Activated naive CD4-positive, alpha-beta T cell treated with anti-CD3 and anti-CD28 coated beads, Interleukin-2, amount 50 U/mL, for 24 hours (primary cell): ENCODE measurements at regions not wholly inside any gene's neighbourhood (a gene's known extent, or its start where the extent isn't known, plus 50 kb on each side); places are given as distances from the start of the nearest gene placed in this dataset.

Experiments
- H3K27ac Mint-ChIP-seq: one replicate; pipeline ENCODE4 v1.8.0; 2021; ENCODE audit warnings: mild to moderate bottlenecking, mixed read lengths
- H3K27me3 Mint-ChIP-seq: one replicate; pipeline ENCODE4 v1.8.0; 2021; ENCODE audit warnings: mixed read lengths
- H3K36me3 Mint-ChIP-seq: one replicate; pipeline ENCODE4 v1.8.0; 2021; ENCODE audit warnings: mixed read lengths
- H3K4me1 Mint-ChIP-seq: one replicate; pipeline ENCODE4 v1.8.0; 2021; ENCODE audit warnings: mixed read lengths
- H3K4me3 Mint-ChIP-seq: one replicate; pipeline ENCODE4 v1.8.0; 2021; ENCODE audit warnings: mild to moderate bottlenecking, mixed read lengths
- H3K9me3 Mint-ChIP-seq: one replicate; pipeline ENCODE4 v1.8.0; 2021; ENCODE audit warnings: mixed read lengths

DNA sequence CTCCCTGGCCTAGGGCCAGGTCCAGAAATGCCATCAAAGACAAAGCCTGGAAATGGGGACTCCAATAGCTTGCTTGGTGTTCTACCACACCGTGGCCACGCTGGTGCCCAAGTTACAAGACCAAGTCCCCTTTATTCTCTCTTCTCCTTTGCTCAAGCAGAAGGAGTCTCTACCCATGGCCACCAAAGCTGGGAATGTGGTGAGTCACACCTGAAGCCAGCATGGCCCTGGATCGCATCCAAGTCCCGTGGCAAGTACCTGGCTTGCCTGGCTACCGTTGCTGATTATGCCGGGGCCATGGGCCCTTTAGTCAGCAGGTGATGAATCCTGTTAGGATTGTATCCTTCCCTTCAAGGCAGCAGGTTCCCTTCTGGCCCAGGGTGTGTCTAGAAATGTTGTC is 260.0 kb downstream of the HAPSTR1 start:
- Mint-ChIP-seq H3K27ac (no peak overlapping the region), H3K36me3 (peaks cover 2% of the 10 kb centered on the region), H3K4me1 (no peaks in the 10 kb centered on the region), H3K27me3 (no peaks in the 10 kb centered on the region), H3K9me3 (peaks cover 11% of the 10 kb centered on the region), H3K4me3 (no peak overlapping the region)

DNA sequence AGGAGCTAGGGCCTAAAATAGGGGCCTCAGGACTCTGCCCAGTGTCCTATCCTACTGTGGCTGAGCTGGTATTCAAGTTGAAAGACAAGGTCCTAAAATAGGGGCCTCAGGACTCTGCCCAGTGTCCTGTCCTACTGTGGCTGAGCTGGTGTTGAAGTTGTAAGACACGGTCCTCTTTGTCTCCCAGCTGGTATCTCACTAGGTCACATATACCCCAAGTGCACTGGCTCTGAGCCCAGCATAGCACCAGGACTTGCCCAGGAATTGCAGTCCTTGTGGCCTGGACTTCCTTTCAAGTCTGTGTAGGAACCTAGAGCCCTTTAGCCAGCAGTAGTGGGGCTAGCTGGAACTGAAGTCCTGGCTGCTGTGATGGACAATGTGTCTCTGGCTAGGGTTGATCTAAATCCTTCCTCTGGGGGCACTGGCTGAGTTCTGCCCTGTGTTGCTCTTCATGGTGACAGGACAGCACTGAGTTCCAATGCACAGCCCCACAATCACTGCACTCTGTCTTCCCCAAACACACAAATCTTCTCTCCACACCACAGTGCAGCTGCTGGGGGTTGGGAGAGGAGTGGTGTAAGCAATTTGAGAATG is 260.5 kb downstream of the HAPSTR1 start:
- Mint-ChIP-seq H3K9me3 (peaks cover 14% of the 10 kb centered on the region), H3K36me3 (peaks cover 2% of the 10 kb centered on the region), H3K27me3 (no peaks in the 10 kb centered on the region), H3K27ac (no peak overlapping the region), H3K4me3 (no peak overlapping the region), H3K4me1 (no peaks in the 10 kb centered on the region)

DNA sequence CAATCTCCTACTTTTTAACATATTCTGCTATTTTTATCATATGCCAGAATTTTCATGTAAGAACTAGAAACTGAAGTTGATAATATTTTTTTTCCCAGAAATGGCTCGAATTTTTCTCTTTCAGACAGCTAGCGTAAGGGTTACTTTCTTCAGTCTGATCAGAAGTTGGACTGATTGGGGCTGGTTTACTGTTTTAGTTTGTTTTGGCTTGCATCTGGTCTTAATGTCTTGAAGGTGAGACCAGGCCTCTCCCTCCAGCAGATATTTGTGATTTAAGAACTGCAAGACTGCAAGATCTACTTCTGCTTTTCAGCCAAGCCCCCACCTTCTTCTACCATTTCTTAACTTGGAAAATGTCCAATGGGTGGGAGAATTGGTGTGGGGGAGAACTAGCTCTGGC is 266.4 kb downstream of the HAPSTR1 start:
- H3K27me3 Mint-ChIP-seq: no peaks in the 10 kb centered on the region
- H3K9me3 Mint-ChIP-seq: peaks cover 27% of the 10 kb centered on the region
- no peak overlapping the region for H3K4me3 Mint-ChIP-seq
- no peak overlapping the region for H3K27ac Mint-ChIP-seq
- no peaks in the 10 kb centered on the region for H3K4me1 Mint-ChIP-seq
- H3K36me3 Mint-ChIP-seq: no peaks in the 10 kb centered on the region

DNA sequence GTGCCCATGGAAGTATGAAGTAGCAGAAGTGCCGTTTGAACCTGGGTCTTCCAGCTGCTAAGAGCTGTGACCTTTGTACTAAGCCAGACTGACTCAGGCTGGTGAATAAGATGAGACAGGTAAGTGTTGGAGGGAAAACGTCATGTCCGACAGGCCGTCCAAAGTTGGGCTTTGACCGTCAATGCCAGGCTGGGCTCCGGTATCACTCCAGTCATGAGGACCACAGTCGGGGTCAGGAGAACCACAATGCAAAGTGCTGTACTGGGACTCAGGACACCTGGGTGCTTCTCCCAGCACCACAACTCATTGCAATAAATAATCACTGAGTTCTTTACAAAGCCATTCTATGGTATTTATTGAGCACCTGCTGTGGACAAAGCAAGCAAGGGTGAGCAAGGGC is 268.6 kb downstream of the HAPSTR1 start:
- Mint-ChIP-seq H3K36me3 (no peaks in the 10 kb centered on the region), H3K27ac (no peak overlapping the region), H3K4me1 (no peaks in the 10 kb centered on the region), H3K9me3 (peaks cover 26% of the 10 kb centered on the region), H3K4me3 (no peak overlapping the region), H3K27me3 (no peaks in the 10 kb centered on the region)

DNA sequence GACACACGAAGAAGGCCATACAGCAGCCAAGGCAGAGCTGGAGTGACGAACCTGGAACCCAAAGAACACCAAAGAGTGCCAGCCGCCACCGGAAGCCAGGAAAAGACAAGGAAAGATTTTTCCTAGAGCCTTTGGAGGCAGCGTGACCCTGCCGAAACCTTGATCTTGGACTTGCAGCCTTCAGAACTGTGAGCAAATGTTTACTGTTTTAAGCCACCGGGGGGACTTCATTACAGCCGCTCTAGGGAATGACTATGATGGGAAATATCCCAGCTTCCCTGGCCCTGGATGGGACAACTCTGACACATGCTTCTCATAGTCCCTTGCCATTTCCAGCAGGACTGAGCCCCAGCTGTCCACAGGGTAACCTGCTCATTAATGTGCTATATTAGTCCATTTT is 270.6 kb downstream of the HAPSTR1 start:
- Mint-ChIP-seq H3K36me3 (no peaks in the 10 kb centered on the region), H3K27ac (no peak overlapping the region), H3K9me3 (peaks cover 11% of the 10 kb centered on the region), H3K4me3 (no peak overlapping the region), H3K4me1 (no peaks in the 10 kb centered on the region), H3K27me3 (no peaks in the 10 kb centered on the region)

DNA sequence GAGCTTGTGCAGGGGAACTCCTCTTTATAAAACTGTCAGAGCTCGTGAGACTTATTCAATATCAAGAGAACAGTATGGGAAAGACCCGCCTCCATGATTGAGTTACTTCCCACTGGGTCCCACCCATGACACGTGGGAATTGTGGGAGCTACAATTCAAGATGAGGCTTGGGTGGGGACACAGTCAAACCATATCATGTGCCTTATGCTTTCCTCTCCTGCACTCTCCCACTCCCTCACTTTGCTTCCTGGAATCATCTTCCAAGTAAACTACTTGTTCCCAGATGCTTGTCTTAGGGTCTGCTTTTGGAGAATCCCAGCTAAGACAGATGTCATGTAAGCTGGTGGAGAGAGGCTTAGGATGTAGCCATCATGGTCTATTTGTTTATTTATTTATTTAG is 271.2 kb downstream of the HAPSTR1 start:
- peaks cover 6% of the 10 kb centered on the region for H3K9me3 Mint-ChIP-seq
- H3K4me3 Mint-ChIP-seq: no peak overlapping the region
- H3K27me3 Mint-ChIP-seq: no peaks in the 10 kb centered on the region
- H3K36me3 Mint-ChIP-seq: no peaks in the 10 kb centered on the region
- no peak overlapping the region for H3K27ac Mint-ChIP-seq
- no peaks in the 10 kb centered on the region for H3K4me1 Mint-ChIP-seq

DNA sequence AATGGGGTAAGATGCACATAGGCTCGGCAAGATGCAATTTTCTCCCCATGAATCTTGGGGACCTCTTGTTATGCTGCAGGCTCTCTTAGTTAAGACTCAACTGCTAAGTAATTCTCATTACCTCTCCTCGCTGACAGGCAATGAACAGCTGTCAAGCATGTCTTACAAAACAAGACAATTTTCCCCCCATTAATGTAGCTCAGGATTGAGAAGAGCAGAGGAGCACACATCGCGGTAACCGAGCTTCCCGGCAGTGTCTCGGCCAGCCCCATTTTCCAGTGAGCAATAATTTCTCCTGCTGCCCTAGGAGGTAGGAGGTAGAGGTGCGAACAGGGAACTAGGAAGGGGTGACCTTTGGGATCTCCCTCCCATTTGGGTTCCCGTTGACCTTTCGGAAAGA is 272.1 kb downstream of the HAPSTR1 start:
- no peaks in the 10 kb centered on the region for H3K27me3 Mint-ChIP-seq
- no peak overlapping the region for H3K27ac Mint-ChIP-seq
- no peaks in the 10 kb centered on the region for H3K36me3 Mint-ChIP-seq
- no peaks in the 10 kb centered on the region for H3K4me1 Mint-ChIP-seq
- H3K4me3 Mint-ChIP-seq: no peak overlapping the region
- peaks cover 5% of the 10 kb centered on the region for H3K9me3 Mint-ChIP-seq

DNA sequence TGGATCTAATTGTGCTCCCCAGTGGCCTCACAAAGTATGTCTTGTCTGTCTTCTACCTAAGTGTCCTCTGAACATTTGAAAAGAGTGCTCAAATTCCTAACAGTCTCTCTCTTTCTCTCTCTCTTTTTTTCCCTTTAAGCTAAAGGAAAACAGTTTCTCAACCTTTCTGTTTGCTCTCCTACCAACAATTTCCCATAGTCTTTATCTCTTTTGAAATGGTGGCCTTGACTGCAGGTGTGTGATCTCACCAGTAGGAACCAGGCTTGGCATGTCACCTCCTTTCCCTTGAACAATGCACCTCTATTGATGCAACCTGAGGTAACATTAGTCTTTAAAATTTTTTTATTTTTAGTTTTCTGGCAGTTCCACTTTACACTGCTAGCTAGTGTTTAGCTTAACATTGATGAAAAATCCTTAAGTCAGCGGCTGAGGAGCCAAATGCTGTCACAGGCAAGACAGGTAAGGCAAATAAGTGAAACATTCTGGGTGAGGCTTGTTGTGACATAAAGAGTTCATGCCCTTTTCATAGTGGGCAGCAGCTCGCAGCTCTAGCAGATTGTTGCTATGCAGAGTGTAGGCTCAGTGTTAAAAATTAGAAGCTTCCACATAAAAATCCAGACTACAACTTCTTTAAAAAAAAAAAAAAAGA is 273.4 kb downstream of the HAPSTR1 start:
- no peaks in the 10 kb centered on the region for H3K36me3 Mint-ChIP-seq
- no peak overlapping the region for H3K27ac Mint-ChIP-seq
- no peaks in the 10 kb centered on the region for H3K4me1 Mint-ChIP-seq
- no peak overlapping the region for H3K4me3 Mint-ChIP-seq
- no peaks in the 10 kb centered on the region for H3K9me3 Mint-ChIP-seq
- H3K27me3 Mint-ChIP-seq: no peaks in the 10 kb centered on the region

DNA sequence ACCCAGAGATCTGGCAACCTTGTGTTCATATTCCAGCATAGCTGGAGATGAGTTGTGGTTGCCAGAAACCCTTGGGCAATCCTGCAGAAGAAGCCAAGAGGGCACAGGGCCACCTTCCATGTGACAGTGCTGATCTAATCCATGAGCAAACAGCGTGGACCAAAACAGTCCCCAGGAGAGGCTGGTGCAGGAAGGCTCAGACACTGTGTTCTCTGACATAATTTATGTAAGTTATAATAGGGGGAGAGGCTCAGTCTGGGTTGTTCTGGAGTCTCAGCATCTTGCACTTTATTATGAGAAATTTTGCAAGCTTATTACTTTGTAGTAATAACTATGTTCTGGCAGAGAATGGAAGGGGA is 273.9 kb downstream of the HAPSTR1 start:
- Mint-ChIP-seq H3K9me3 (no peaks in the 10 kb centered on the region), H3K27me3 (no peaks in the 10 kb centered on the region), H3K4me3 (no peak overlapping the region), H3K4me1 (no peaks in the 10 kb centered on the region), H3K27ac (no peak overlapping the region), H3K36me3 (no peaks in the 10 kb centered on the region)

DNA sequence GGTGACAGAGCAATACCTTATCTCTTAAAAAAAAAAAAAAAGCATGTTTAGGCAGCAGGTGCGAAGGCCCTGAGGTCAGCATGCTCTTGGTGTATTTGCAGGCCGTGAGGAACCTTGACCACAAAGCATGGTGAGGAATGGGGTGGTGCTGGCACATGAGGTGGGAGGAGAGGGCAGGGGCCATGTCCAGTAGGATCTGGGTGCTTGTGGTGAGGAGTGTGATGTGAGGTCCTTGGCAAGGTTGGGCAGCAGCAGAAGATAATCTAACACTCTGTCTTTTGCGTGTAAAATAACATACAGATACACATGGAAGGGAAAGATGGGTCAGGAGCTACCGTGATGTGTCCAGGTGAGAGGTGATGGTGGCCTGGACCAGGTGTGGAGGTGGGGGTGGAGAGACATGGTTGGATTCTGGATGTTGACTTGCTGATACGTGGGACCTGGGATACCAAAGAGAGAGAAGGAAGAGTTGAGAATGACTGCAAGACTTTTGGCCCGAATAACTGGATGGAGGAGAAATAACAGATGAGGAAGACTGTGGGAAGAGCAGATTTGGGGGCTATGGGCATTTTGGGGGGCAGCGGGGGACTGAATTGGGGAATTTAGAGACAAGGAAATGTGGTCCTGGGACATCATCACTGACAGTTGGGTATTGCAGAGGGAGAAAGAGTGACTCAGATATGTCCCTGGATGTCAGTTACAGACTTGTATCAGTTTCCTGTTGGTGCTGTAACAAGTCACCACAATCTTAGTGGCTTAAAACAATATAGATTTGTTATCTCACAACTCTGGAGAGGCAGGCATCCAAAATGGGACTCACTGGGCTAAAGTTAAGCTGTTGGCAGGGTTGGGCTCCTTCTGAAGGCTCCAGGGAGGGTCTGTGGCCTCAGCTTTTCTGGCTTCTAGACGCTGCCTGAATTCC is 274.9 kb downstream of the HAPSTR1 start:
- Mint-ChIP-seq H3K4me1 (no peaks in the 10 kb centered on the region), H3K27me3 (no peaks in the 10 kb centered on the region), H3K36me3 (no peaks in the 10 kb centered on the region), H3K9me3 (no peaks in the 10 kb centered on the region), H3K27ac (no peak overlapping the region), H3K4me3 (no peak overlapping the region)

DNA sequence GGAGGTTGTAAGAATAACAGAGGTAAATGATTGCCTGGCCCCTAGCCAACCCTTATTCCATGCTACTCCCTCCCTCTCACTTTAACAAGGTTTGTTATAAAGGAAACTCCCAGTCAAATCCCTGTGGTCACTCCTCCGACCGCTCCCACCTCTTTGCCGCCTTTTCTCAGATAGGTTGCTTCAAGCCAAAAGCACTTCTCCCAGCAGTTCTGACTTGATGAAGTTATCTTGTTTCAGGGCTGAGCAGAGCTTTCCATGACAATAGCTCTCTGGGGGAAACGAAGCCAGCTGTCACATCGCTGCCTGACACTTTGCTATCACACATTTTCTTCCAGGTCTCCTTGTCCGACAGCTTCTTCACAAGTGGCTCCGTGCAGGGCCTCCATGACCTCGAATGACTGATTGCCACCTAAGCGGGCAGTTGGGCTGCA is 278.6 kb downstream of the HAPSTR1 start:
- H3K4me3 Mint-ChIP-seq: no peak overlapping the region
- no peak overlapping the region for H3K27ac Mint-ChIP-seq
- H3K27me3 Mint-ChIP-seq: no peaks in the 10 kb centered on the region
- no peaks in the 10 kb centered on the region for H3K9me3 Mint-ChIP-seq
- no peaks in the 10 kb centered on the region for H3K36me3 Mint-ChIP-seq
- no peaks in the 10 kb centered on the region for H3K4me1 Mint-ChIP-seq

DNA sequence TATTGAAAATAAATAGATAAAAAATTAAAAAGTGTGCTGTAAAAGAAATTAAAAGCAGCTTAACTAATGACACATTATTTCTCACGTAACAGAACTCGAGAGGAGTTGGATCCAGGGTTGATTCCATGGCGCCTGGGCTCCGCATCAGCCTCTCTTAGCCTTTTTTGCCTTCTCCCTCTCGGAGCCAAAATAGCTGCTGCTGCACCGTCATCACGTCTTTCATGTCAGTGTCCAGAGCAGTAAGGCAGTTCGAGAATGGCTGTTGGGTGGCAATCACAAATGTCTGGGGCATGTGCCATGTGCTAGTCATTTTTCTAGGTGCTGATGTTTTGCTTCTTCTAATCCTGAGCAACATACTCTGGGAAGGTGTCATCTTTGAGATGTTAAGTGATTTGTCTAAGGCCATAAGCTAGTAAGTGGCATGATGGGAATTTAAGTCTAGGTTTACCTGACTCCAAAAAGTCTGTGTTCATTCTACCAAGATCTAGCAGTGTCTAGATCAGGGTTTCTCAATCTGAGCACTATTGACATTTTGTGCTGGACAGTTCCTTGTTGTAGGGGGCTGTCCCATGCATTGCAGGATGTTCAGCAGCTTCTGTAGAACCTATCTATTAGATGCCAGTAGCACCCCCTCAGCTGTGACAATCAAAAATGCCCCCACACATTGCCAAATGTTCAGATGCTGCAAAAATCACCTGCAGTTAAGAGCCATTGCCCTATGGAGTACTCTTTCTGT is 280.4 kb downstream of the HAPSTR1 start:
- no peaks in the 10 kb centered on the region for H3K27me3 Mint-ChIP-seq
- H3K4me3 Mint-ChIP-seq: no peak overlapping the region
- no peaks in the 10 kb centered on the region for H3K36me3 Mint-ChIP-seq
- no peak overlapping the region for H3K27ac Mint-ChIP-seq
- no peaks in the 10 kb centered on the region for H3K4me1 Mint-ChIP-seq
- H3K9me3 Mint-ChIP-seq: no peaks in the 10 kb centered on the region

DNA sequence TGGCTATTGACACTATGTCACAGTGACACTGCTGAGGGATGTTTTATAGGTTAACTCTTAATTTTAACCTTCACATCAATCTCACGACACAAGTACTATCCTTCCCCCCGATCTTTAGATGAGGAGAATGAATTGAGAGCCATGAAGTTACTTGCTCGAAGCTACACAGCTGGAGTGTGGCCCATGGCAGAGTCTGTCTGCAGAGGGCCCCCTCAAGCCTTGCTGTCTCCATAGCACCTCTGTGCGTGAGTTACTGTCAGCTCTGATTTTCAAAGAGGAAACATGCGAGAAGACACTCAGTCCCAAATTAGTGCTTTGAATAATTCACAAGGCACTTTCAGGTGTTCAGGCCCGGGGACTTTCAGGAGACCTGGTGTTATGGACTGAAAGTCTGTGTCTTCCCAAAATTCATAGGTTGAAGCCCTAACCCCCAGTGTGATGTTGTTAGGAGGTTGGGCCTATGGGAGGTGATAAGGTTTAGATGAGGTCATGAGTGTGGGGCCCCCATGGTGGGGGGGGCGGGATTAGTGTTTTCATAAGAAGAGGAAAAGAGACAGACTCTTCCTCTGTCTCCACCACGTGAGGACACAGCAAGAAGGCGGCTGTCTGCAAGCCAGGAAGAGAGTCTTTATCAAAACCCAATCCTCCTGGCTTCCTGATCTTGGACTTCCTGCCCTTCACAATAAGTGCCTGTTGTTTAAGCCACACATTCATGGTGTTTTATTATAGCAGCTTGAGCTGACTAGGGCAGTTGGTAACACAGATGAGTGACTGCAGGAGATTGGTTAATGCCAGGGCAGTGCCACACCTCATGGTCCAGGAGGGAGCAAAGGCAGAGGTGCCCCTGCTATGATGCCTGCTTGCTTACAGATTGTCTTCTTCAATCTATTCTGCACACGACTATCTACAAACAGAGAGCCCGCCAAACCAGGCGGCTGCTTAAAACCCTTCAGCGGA is 281.8 kb downstream of the HAPSTR1 start:
- no peaks in the 10 kb centered on the region for H3K27me3 Mint-ChIP-seq
- H3K4me1 Mint-ChIP-seq: no peaks in the 10 kb centered on the region
- no peaks in the 10 kb centered on the region for H3K9me3 Mint-ChIP-seq
- no peak overlapping the region for H3K27ac Mint-ChIP-seq
- H3K4me3 Mint-ChIP-seq: no peak overlapping the region
- no peaks in the 10 kb centered on the region for H3K36me3 Mint-ChIP-seq

DNA sequence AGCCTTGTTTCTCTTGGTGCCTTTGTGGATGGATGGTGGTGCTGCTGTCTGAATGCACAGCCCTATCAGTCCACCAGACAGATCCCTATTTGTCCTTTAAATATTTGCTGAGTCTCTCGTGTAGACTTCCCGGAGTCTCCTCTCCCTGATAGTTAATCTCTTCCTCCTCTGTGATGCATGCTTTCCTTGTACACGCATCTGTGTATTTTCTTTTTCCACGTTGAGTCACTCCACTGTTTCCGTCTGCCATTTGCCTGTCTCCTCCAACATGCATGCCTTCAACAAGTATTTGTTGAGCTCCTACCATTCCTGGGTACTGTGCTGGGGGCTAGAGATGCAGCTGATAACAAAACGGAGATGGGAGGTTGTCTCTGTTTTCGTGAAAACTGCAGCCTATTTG is 282.6 kb downstream of the HAPSTR1 start:
- Mint-ChIP-seq H3K27me3 (no peaks in the 10 kb centered on the region), H3K27ac (no peak overlapping the region), H3K9me3 (no peaks in the 10 kb centered on the region), H3K4me3 (no peak overlapping the region), H3K4me1 (no peaks in the 10 kb centered on the region), H3K36me3 (no peaks in the 10 kb centered on the region)

DNA sequence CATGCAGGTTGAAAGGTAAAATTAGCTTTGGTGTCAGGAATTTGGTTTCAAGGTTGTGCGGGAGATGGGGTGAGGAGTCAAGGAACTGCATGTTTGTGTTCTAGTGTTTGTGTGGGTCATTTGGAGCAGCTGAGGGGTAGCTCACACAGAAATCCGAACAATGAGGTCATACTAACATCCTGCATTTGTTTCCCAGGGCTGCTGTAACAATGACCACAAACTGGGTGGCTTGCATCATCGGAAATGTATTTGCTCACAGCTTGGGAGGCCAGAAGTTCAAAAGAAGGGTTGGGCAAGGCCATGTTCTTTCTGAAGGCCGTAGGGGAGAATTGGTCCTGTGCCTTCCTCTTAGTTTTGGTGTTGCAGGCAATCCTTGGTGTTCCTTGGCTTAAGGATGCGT is 287.4 kb downstream of the HAPSTR1 start:
- no peaks in the 10 kb centered on the region for H3K27me3 Mint-ChIP-seq
- H3K4me3 Mint-ChIP-seq: no peak overlapping the region
- H3K27ac Mint-ChIP-seq: no peak overlapping the region
- H3K4me1 Mint-ChIP-seq: no peaks in the 10 kb centered on the region
- H3K36me3 Mint-ChIP-seq: no peaks in the 10 kb centered on the region
- H3K9me3 Mint-ChIP-seq: no peaks in the 10 kb centered on the region
